HEK293T (cell line): ENCODE measurements at regions not wholly inside any gene's neighbourhood (a gene's known extent, or its start where the extent isn't known, plus 50 kb on each side); places are given as distances from the start of the nearest gene placed in this dataset.

Experiments
- CTCF ChIA-PET: fragments of 350-600 bp; formaldehyde crosslinking; extraction: SDS; loops from one replicate; lab custom pipeline; 2021; ENCODE audit warnings: antibody characterized with exemption, inconsistent platforms; lab: Yijun Ruan, JAX
- POLR2A ChIA-PET: fragments of 350-600 bp; formaldehyde crosslinking; extraction: SDS; loops from one replicate; lab custom pipeline; 2020; ENCODE audit warnings: antibody characterized with exemption, inconsistent platforms; lab: Yijun Ruan, JAX
- DNase-seq: peaks from one replicate; pipeline ENCODE4 v3.0.0; 2012; ENCODE audit warnings: mixed read lengths; ENCODE audit errors: extremely low spot score
- ARNT ChIP-seq: fragments of 450-650 bp; IDR thresholded peaks from 2 replicates; pipeline ENCODE4 v1.6.1; 2017; ENCODE audit warnings: mild to moderate bottlenecking
- BHLHE40 ChIP-seq: fragments of 450-650 bp; IDR thresholded peaks from 2 replicates; pipeline ENCODE4 v1.6.1; 2016; ENCODE audit warnings: mild to moderate bottlenecking, moderate library complexity, borderline replicate concordance
- CTBP1 ChIP-seq: fragments of 450-650 bp; IDR thresholded peaks from 2 replicates; pipeline ENCODE4 v1.6.1; 2016; ENCODE audit warnings: borderline replicate concordance
- ELF4 ChIP-seq: fragments of 450-650 bp; IDR thresholded peaks from 2 replicates; pipeline ENCODE4 v1.6.1; 2017; ENCODE audit warnings: antibody characterized with exemption
- FOXA1 ChIP-seq: fragments of 450-650 bp; IDR thresholded peaks from 2 replicates; pipeline ENCODE4 v1.6.1; 2016; ENCODE audit warnings: mild to moderate bottlenecking
- FOXK2 ChIP-seq: fragments of 450-650 bp; IDR thresholded peaks from 2 replicates; pipeline ENCODE4 v1.6.1; 2016; ENCODE audit warnings: mild to moderate bottlenecking
- FOXM1 ChIP-seq: fragments of 450-650 bp; IDR thresholded peaks from 2 replicates; pipeline ENCODE4 v1.6.1; 2017; ENCODE audit warnings: mild to moderate bottlenecking, borderline replicate concordance
- HDGF ChIP-seq: fragments of 450-650 bp; IDR thresholded peaks from 2 replicates; pipeline ENCODE4 v1.6.1; 2017; ENCODE audit warnings: antibody characterized with exemption, borderline replicate concordance
- L3MBTL2 ChIP-seq: fragments of 450-650 bp; conservative IDR thresholded peaks from 2 replicates; pipeline ENCODE4 v1.6.1; 2016; ENCODE audit warnings: mild to moderate bottlenecking
- LEF1 ChIP-seq: fragments of 450-650 bp; IDR thresholded peaks from 2 replicates; pipeline ENCODE4 v1.6.1; 2017; ENCODE audit warnings: mild to moderate bottlenecking, borderline replicate concordance
- NFRKB ChIP-seq: fragments of 450-650 bp; IDR thresholded peaks from 2 replicates; pipeline ENCODE4 v1.6.1; 2016; ENCODE audit warnings: mild to moderate bottlenecking, moderate library complexity
- SP1 ChIP-seq: fragments of 450-650 bp; IDR thresholded peaks from 2 replicates; pipeline ENCODE4 v1.6.1; 2017
- SUZ12 ChIP-seq: fragments of 450-650 bp; IDR thresholded peaks from 2 replicates; pipeline ENCODE4 v1.6.1; 2016; ENCODE audit warnings: mild to moderate bottlenecking
- TARDBP ChIP-seq: fragments of 450-650 bp; IDR thresholded peaks from 2 replicates; pipeline ENCODE4 v1.6.1; 2016
- ZNF384 ChIP-seq: fragments of 450-650 bp; IDR thresholded peaks from 2 replicates; pipeline ENCODE4 v1.6.1; 2016
- TF ChIP-seq, protein P1 (sequence below): fragments of 450-650 bp; IDR thresholded peaks from 2 replicates; pipeline ENCODE4 v1.6.1; 2016

DNA sequence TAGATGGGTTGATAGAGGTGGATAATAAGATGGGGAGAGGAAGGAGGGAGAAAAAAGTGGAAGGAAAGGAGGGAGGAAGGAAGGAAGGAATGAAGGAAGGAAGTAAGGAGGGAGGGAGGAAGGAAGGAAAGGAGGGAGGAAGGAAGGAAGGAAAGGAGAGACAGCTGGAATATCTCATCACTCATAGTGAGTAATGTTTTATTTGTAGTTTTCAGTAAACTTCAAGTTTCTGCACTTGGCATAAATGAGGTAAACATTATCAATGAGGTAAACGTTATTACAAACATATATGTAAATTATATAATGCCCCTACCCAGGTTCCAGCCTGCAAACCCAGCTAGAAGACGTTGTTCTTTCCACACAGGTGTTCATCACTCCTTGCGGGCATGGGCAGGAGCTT is 89.8 kb upstream of the XYLT1 start:
- TF ChIP-seq LEF1, result no peak
- TF ChIP-seq NFRKB, result no peak
- TF ChIP-seq ARNT, result no peak
- no peak for TF ChIP-seq BHLHE40
- TF ChIP-seq, protein P1, sequence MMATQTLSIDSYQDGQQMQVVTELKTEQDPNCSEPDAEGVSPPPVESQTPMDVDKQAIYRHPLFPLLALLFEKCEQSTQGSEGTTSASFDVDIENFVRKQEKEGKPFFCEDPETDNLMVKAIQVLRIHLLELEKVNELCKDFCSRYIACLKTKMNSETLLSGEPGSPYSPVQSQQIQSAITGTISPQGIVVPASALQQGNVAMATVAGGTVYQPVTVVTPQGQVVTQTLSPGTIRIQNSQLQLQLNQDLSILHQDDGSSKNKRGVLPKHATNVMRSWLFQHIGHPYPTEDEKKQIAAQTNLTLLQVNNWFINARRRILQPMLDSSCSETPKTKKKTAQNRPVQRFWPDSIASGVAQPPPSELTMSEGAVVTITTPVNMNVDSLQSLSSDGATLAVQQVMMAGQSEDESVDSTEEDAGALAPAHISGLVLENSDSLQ, result no peak
- TF ChIP-seq CTBP1, result no peak
- CTCF ChIA-PET, result no interaction called here
- DNase-seq, result no peak
- POLR2A ChIA-PET, result no interaction called here

DNA sequence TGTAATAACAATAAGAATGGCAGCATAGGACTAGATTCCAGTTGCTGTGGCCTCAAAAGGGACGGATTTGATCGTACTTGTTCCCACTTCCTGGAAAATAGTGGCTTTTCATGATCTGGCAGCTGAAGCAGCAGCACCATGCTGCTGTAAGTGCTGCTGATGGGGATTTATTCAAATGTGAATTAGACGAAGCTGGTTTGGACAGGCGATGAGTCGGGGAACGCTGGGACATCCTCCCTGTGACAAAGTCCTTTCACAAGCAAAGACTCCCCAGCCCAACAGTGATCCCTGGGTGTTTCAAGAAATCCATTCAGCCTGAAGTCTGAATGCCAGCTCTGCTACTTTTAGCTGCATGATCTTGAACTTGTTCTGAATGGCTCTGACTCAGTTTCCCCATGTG is 88.6 kb upstream of the XYLT1 start:
- TF ChIP-seq BHLHE40 (no peak), ELF4 (no peak), ARNT (no peak), L3MBTL2 (no peak), SP1 (no peak), SUZ12 (no peak), FOXK2 (no peak), CTBP1 (no peak), TARDBP (no peak), ZNF384 (no peak), FOXM1 (no peak), FOXA1 (no peak)
- TF ChIP-seq, protein P1, result no peak
- ChIA-PET CTCF (interaction anchor here (1.5 kb wide), 1 partner anchor 20 kb away, joined by 3 read pairs; no protein-coding TSS in a partner anchor), POLR2A (no interaction called here)

DNA sequence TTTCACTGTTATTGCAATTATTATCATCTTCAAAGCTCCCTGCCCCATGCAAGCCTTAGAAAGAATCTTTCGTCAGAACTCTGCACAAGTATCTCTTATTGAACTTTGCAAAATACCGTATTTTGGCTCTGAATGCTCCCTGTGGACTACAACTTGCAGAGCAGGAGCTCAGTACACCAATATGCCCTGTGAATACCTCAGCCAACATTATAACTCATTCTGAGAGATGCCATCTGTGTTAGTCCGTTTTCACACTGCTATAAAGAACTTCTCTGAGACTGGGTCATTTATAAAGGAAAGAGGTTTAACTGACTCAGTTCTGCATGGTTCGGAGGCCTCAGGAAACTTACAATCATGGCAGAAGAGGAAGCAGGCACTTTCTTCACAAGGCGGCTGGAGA is 87.2 kb upstream of the XYLT1 start:
- ChIA-PET CTCF (interaction anchor here (0.6 to 2.4 kb wide), 3 partner anchors 17 to 24 kb away, joined by 3 to 5 read pairs (median 3); no protein-coding TSS in a partner anchor), POLR2A (no interaction called here)
- no peak for TF ChIP-seq SP1
- no peak for TF ChIP-seq TARDBP
- TF ChIP-seq LEF1, result no peak
- TF ChIP-seq CTBP1, result no peak
- TF ChIP-seq ZNF384, result no peak
- no peak for TF ChIP-seq HDGF
- no peak for DNase-seq

More for the DNA sequence above, 88.6 kb upstream of the XYLT1 start:
- DNase-seq, result no peak

DNA sequence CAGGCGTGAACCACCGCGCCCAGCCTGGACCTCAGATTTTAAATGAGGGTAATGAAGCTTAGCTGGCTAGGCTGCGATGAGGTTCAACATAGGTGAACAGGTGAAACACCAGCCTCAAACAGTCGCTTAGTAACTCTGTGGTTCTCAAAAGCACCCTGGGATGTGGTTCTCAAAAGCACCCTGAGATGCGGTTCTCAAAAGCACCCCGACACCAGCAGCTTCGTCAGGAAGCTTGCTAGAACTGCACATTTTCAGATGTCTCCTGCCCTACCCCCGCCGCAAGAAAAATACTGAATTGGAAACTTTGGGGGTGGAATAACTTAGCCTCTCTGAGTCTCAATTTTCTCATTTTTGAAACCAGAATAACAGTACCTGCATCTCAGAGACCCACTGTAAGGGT is 86.7 kb upstream of the XYLT1 start:
- ChIA-PET POLR2A (no interaction called here), CTCF (interaction anchor here (0.6 to 2.4 kb wide), 3 partner anchors 16 to 24 kb away, joined by 3 to 5 read pairs (median 3); no protein-coding TSS in a partner anchor)
- TF ChIP-seq ELF4 (no peak), SP1 (no peak), FOXM1 (no peak), ARNT (no peak), ZNF384 (no peak), FOXK2 (no peak), HDGF (no peak), L3MBTL2 (no peak), FOXA1 (no peak), NFRKB (no peak), TARDBP (no peak), SUZ12 (no peak), LEF1 (no peak), BHLHE40 (no peak)
- TF ChIP-seq, protein P1, result no peak
- no peak for DNase-seq

DNA sequence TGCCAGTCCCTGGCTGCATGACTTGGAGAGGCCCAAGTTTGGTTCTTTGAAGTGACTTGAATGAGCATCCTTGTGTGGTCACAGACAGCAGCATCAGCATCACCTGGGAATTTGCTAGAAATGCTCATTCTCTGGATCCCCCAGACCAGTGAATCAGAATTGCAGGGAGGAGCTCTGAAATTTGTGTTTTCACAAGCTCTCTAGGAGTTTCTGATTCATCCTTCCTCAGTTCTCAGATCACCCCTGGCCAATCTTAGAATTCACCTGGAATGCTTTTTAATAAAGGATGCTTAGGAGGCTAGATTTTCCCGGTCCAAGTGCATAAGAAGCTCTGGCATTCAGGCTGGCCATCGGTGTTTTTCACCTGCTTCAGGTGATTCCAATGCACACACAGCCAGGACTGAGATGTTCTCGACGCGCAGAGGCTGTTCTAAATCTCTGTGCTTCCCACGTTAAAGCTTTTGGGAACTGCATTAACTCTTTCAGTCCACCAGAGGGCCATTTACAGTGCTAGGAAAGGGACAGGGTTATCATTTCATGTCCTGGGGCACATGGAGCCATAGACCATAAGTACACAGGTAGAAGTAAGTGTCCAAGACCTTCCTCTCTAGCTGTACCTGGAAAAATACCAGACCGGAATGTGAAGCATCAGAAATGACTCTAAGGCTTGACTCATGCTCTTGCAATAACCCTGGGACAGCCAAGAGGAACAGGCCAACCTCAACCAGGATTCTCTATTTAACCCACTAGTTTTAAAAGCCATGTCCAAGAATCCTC is 85.7 kb upstream of the XYLT1 start:
- ChIA-PET POLR2A (no interaction called here), CTCF (interaction anchor here (2.4 kb wide), 1 partner anchor 15 kb away, joined by 5 read pairs; no protein-coding TSS in a partner anchor)
- TF ChIP-seq, protein P1, result no peak
- TF ChIP-seq SUZ12 (no peak), HDGF (no peak), ZNF384 (no peak)
- DNase-seq, result peak; percentile 38

DNA sequence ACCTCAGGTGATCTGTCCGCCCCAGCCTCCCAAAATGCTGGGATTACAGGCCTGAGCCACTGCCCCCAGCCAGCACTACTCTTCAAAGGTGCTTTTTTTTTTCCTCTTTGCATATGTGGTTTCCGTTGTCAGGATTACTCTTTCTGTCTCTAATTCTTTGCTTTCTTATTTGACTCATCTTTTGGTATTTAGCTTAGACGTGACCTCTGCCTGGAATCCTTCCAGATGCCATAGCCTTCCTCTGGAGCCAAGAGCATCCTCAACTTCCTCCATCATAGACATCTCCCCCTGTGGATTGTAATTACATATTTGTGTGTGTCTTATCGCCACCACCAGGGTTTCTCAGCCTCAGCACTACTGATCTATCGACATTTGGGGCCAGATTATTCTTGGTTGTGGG is 84.4 kb upstream of the XYLT1 start:
- DNase-seq, result no peak
- TF ChIP-seq HDGF, result no peak
- TF ChIP-seq L3MBTL2, result no peak
- no peak for TF ChIP-seq NFRKB
- ChIA-PET CTCF (no interaction called here), POLR2A (no interaction called here)
